OCI-LY3 (cell line): ENCODE measurements at regions not wholly inside any gene's neighbourhood (a gene's known extent, or its start where the extent isn't known, plus 50 kb on each side); places are given as distances from the start of the nearest gene placed in this dataset.

Experiments
- H2AFZ ChIP-seq: fragments of 200-600, 300-600 bp; shearing (Covaris generic); 2 replicates; pipeline ENCODE4 v1.6.0; 2014; ENCODE audit warnings: antibody characterized with exemption, low read depth, low read length
- H3K27ac ChIP-seq: fragments of 200-600, 300-600 bp; sonication (generic); 2 replicates; pipeline ENCODE4 v1.5.1; 2014; ENCODE audit warnings: mild to moderate bottlenecking, low read length, moderate library complexity, mixed read lengths
- H3K27me3 ChIP-seq: fragments of 200-600, 300-600 bp; sonication (generic); 2 replicates; pipeline ENCODE4 v1.6.1; 2014; ENCODE audit warnings: low read depth, low read length, mixed read lengths
- H3K36me3 ChIP-seq: fragments of 200-600, 300-600 bp; sonication (generic); replicated peaks from 2 replicates; pipeline ENCODE3; 2014; ENCODE audit warnings: low read depth, low read length, mixed read lengths
- H3K4me1 ChIP-seq: fragments of 300-600, 200-600 bp; sonication (generic); 2 replicates; pipeline ENCODE4 v1.6.1; 2014; ENCODE audit warnings: low read length, mixed read lengths
- H3K4me2 ChIP-seq: fragments of 200-600, 300-600 bp; sonication (generic); 2 replicates; pipeline ENCODE4 v1.6.1; 2014; ENCODE audit warnings: low read length, mixed read lengths
- H3K4me3 ChIP-seq: fragments of 300-600, 200-600 bp; sonication (generic); 2 replicates; pipeline ENCODE4 v1.5.1; 2014; ENCODE audit warnings: antibody characterized with exemption, mild to moderate bottlenecking, low read length, moderate library complexity
- H3K79me2 ChIP-seq: fragments of 300-600, 200-600 bp; shearing (Covaris generic); 2 replicates; pipeline ENCODE4 v1.6.1; 2014; ENCODE audit warnings: mild to moderate bottlenecking, low read length, mixed read lengths
- H3K9ac ChIP-seq: fragments of 300-600, 200-600 bp; shearing (Covaris generic); 2 replicates; pipeline ENCODE4 v1.6.0; 2014; ENCODE audit warnings: mild to moderate bottlenecking, low read length, moderate library complexity
- H3K9me3 ChIP-seq: fragments of 200-600, 300-600 bp; shearing (Covaris generic); 2 replicates; pipeline ENCODE4 v1.6.1; 2014; ENCODE audit warnings: low read length, mixed read lengths; ENCODE audit not compliant: insufficient read depth
- H4K20me1 ChIP-seq: fragments of 200-600, 300-600 bp; sonication (generic); 2 replicates; pipeline ENCODE4 v1.6.1; 2016; ENCODE audit warnings: low read length, mixed read lengths; ENCODE audit not compliant: insufficient read depth
- EZH2phosphoT487 ChIP-seq: fragments of 200-600 bp; shearing (Covaris generic); IDR thresholded peaks from 2 replicates; pipeline ENCODE4 v1.6.1; 2018; ENCODE audit warnings: antibody characterized with exemption, mixed run types, low read depth
- TF ChIP-seq, protein P1 (sequence below): fragments of 200-600, 300-600 bp; sonication (generic); IDR thresholded peaks from 2 replicates; pipeline ENCODE4 v1.5.1; 2014; ENCODE audit warnings: antibody characterized with exemption, low read length, low read depth

DNA sequence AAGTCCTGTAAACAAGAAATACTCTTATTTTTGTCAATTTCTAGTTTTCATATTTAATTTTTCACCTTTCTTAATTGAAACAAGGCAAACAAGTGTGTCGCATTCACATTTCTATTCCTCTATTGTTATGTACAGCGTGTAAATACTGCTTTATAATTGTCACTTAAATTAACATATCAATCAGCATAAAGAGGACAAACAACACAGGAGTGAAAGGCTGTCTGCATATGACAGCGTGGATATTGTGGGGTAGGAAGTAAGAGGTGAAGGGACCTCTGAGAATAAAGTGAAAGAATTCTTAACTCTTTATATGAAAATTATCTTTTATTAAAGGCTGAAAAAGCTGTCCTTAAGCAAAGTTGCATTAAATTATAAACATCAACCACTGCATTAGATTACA, 797.9 kb upstream of the COBL start:
- Histone ChIP-seq H3K4me3 (no peak overlapping the region), H2AFZ (no peak overlapping the region), H3K4me1 (no peaks in the 10 kb centered on the region), H3K79me2 (no peaks in the 10 kb centered on the region), H3K4me2 (no peak overlapping the region), H3K9ac (no peak overlapping the region), H3K27ac (no peak overlapping the region), H3K36me3 (no peaks in the 10 kb centered on the region), H3K27me3 (no peaks in the 10 kb centered on the region), H3K9me3 (no peaks in the 10 kb centered on the region), H4K20me1 (no peaks in the 10 kb centered on the region)
- TF ChIP-seq EZH2phosphoT487, result no peak
- TF ChIP-seq, protein P1, sequence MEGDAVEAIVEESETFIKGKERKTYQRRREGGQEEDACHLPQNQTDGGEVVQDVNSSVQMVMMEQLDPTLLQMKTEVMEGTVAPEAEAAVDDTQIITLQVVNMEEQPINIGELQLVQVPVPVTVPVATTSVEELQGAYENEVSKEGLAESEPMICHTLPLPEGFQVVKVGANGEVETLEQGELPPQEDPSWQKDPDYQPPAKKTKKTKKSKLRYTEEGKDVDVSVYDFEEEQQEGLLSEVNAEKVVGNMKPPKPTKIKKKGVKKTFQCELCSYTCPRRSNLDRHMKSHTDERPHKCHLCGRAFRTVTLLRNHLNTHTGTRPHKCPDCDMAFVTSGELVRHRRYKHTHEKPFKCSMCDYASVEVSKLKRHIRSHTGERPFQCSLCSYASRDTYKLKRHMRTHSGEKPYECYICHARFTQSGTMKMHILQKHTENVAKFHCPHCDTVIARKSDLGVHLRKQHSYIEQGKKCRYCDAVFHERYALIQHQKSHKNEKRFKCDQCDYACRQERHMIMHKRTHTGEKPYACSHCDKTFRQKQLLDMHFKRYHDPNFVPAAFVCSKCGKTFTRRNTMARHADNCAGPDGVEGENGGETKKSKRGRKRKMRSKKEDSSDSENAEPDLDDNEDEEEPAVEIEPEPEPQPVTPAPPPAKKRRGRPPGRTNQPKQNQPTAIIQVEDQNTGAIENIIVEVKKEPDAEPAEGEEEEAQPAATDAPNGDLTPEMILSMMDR, result no peak

DNA sequence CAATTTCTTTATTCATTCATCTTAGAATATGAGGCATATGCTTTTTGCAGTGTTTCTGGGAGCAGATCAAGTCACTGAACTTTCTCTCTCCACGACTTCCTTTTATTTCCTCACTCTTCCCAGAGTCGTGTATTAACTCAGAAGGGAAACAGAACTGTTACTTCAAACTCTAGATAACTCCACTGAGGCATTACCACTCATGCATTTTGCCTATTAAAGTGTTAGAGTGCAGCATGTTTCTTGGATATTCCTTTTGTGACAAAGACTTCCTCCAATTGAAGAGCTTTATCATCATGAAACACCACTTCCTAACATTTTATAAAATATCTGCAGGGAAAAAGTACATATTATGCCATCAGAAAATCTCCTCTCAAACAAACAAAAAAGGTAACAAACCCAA, 797.4 kb upstream of the COBL start:
- no peak overlapping the region for H3K9ac ChIP-seq
- H3K36me3 ChIP-seq, result no peaks in the 10 kb centered on the region
- H3K27ac ChIP-seq, result no peak overlapping the region
- H3K9me3 ChIP-seq, result no peaks in the 10 kb centered on the region
- no peak for TF ChIP-seq EZH2phosphoT487
- TF ChIP-seq, protein P1, result no peak
- no peak overlapping the region for H3K4me3 ChIP-seq
- no peaks in the 10 kb centered on the region for H4K20me1 ChIP-seq
- H3K4me2 ChIP-seq, result no peak overlapping the region
- H3K4me1 ChIP-seq, result no peaks in the 10 kb centered on the region
- H3K79me2 ChIP-seq, result no peaks in the 10 kb centered on the region
- no peaks in the 10 kb centered on the region for H3K27me3 ChIP-seq
- no peak overlapping the region for H2AFZ ChIP-seq

DNA sequence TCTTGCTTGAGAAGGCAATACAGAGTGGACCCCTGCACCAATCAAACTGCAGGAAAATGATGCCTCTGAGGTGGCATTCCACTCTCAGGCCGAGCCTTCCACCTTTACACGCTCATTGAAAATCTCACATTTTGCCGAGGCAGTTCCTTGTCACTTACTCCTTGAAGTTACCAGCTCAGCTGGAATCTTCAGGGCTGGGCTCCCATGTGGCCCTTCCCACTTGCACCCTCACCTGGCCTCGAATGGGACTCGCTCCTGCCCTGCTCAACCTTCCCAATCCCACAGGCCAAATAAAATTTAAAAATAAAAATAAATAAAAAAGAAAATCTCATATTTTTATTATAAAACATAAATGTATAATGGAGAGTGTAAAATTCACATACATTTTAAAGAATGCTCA, 790.7 kb upstream of the COBL start:
- no peaks in the 10 kb centered on the region for H3K9me3 ChIP-seq
- TF ChIP-seq, protein P1, result no peak
- TF ChIP-seq EZH2phosphoT487, result no peak
- no peak overlapping the region for H3K4me2 ChIP-seq
- H3K27me3 ChIP-seq, result no peaks in the 10 kb centered on the region
- H3K27ac ChIP-seq, result no peak overlapping the region
- no peak overlapping the region for H3K9ac ChIP-seq
- no peak overlapping the region for H3K4me3 ChIP-seq
- H2AFZ ChIP-seq, result no peak overlapping the region
- H3K36me3 ChIP-seq, result no peaks in the 10 kb centered on the region
- no peaks in the 10 kb centered on the region for H3K79me2 ChIP-seq
- H4K20me1 ChIP-seq, result no peaks in the 10 kb centered on the region
- no peaks in the 10 kb centered on the region for H3K4me1 ChIP-seq

DNA sequence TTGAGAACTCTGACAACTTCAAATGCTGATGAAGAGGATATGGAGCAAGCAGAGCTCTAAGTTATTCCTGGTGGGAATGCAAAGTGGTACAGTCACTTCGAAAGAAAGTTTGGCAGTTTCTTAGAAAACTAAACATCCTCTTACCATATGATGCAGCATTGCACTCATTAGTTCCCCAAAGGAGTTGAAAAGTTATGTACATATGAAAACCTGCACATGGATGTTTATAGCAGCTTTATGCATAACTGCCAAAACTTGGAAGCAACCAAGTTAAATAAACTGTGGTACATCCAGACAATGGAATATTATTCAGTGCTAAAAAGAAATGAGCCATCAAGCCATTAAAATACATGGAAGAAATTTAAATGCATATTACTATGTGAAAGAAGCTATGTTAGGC, 779.3 kb upstream of the COBL start:
- TF ChIP-seq, protein P1, result no peak
- no peak for TF ChIP-seq EZH2phosphoT487
- H3K79me2 ChIP-seq, result no peaks in the 10 kb centered on the region
- H3K4me3 ChIP-seq, result no peak overlapping the region
- no peaks in the 10 kb centered on the region for H3K9me3 ChIP-seq
- H3K9ac ChIP-seq, result no peak overlapping the region
- no peak overlapping the region for H3K27ac ChIP-seq
- H3K36me3 ChIP-seq, result no peaks in the 10 kb centered on the region
- H3K4me1 ChIP-seq, result peaks cover 11% of the 10 kb centered on the region
- no peak overlapping the region for H3K4me2 ChIP-seq
- H3K27me3 ChIP-seq, result no peaks in the 10 kb centered on the region
- H4K20me1 ChIP-seq, result no peaks in the 10 kb centered on the region
- no peak overlapping the region for H2AFZ ChIP-seq
